ENCODE measurements at regions not wholly inside any gene's neighbourhood (a gene's known extent, or its start where the extent isn't known, plus 50 kb on each side); places are given as distances from the start of the nearest gene placed in this dataset.
"Not testable (repeated sequence)": the region's sequence is repeated elsewhere in the genome, so short reads cannot be mapped to it uniquely, and the experiment has no call there.

DNA sequence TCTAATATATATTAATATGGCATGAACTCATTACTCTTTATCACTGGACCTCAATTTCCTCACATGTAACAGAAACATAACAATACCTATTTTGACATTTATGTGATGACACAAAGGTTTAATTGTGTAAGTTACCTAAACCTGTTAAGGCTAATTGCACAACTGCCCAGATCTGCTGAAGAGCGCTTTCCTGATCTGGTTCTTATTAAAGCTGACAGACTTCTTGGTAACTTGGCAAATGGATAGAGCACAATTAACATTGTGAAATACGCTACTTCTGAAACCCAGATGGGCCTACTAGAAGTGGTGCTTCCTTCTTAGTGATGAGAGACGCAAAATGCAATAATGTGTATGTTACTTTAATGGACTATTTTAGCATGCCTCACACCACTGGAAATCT lies 1767.2 kb upstream of the RAG2 start:
- no peak for DNase-seq

DNA sequence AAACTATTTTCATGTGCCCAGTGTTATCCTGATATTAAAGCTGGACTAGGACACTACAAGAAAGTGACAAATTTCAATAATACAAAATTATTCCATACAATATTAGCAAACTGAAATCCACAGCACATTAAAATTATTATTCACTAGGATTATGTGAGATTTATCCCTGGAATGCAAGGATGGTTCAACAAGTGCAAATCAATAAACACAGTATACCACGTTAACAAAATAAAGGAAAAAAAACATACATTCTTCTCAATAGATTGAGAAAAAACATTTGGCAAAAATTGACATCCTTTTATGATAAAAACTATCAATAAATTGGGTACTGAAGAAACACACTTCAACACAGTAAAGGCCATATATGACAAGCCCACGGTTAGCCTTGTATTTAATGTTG lies 1758.2 kb upstream of the RAG2 start:
- DNase-seq: no peak

DNA sequence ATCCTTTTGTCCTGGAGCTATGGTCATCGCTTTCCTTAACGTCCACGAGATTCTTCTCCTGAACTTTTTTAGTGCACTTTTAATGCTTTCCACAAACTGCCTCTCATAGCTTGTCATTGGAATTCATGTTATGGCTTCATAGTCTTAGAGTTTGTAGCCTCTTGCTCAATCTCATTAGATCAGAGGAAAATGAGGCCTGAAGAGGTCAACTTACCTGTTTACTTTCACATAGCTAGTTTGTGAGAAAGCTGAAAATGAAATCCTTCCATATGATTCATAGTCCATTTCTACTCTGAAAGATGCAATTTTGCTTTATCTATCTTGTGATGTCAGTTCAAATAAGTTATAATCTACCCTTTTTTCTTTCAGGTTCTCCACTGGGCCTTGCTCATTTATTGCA lies 1747.2 kb upstream of the RAG2 start:
- no peak for DNase-seq

DNA sequence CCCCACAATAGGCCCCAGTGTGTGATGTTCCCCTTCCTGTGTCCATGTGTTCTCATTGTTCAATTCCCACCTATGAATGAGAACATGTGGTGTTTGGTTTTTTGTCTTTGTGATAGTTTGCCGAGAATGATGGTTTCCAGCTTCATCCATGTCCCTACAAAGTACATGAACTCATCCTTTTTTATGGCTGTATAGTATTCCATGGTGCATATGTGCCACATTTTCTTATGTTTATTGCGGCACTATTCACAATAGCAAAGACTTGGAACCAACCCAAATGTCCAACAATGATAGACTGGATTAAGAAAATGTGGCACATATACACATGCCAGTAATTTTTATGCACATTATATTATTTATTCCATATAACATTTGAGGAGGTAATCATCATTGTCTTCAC lies 1743.6 kb upstream of the RAG2 start:
- not testable (repeated sequence) for DNase-seq

DNA sequence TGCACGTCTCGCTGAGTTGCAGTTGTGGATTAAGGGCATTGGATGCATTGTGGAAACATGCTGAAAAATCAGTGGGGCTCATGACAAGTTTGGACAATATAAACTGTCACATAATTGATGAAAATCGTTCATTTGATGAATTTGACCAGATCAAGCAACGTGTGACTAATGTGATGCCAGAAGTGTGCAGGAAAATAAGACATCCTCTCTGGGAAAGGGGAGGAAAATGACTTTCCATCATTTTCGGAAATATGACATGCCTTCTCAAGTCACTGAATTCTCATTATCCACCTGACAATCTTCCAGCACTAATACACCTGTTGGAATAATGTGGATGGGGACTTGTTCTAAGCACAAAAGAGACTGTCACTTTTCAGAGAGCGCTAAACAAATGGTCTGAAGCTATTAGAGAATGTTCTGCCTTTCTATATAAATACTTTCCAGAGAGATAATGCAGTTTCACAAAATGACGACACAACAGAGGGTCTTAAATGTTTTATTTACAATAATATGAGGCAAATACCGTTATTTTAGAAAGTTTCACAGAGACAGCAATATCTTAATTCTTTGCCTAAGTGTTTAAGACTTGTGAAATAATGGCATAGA lies 1741.9 kb upstream of the RAG2 start:
- DNase-seq: no peak

DNA sequence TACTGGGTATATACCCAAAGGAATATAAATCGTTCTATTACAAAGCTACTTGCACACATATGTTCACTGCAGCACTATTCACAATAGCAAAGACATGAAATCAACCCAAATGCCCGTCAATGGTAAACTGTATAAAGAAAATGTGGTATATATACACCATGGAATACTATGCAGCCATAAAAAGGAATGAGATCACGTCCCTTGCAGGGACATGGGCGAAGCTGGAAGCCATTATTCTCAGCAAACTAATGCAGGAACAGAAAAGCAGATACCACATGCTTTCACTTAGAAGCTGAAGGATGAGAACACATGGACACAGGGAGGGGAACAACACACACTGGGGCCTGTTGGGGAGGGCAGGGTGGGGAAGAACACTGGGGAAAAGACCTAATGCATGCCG lies 1740.0 kb upstream of the RAG2 start:
- DNase-seq: not testable (repeated sequence)

DNA sequence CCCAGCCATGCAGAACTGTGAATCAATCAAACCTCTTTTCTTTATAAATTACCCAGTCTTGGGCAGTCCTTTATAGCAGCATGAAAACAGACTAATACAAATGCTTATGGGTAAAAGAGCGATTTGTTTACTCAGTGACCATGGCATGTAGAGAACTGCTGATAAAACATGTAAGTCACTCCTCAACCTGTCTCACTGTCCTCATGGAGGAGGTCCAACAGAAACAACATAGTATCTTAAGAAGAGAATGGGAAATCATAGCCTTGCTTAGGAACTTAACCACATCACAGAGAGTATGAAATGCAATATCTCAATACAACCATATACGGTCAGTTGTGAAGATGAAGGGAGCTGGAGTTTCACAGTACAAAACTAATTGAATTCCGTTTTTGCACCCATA lies 1734.0 kb upstream of the RAG2 start:
- DNase-seq: no peak

DNA sequence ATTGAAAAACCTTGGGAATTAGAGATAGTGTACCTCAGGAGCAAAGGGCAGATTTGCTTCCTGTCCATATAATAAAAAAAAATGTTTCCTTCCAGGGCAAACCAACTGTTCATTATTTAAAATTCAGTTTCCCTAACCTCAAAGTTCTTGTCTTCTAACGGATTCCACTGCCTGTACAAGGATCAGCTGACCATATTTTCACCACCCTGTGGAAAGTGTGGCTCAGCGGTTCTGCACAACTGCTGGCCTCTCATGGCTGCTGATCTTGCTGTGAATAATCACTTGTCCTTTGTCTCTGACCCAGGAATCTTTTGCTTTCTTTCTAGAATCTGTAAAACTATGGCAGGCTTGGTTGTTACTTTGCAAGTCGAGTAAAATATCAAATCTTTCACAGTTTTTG lies 1732.5 kb upstream of the RAG2 start:
- DNase-seq: no peak

DNA sequence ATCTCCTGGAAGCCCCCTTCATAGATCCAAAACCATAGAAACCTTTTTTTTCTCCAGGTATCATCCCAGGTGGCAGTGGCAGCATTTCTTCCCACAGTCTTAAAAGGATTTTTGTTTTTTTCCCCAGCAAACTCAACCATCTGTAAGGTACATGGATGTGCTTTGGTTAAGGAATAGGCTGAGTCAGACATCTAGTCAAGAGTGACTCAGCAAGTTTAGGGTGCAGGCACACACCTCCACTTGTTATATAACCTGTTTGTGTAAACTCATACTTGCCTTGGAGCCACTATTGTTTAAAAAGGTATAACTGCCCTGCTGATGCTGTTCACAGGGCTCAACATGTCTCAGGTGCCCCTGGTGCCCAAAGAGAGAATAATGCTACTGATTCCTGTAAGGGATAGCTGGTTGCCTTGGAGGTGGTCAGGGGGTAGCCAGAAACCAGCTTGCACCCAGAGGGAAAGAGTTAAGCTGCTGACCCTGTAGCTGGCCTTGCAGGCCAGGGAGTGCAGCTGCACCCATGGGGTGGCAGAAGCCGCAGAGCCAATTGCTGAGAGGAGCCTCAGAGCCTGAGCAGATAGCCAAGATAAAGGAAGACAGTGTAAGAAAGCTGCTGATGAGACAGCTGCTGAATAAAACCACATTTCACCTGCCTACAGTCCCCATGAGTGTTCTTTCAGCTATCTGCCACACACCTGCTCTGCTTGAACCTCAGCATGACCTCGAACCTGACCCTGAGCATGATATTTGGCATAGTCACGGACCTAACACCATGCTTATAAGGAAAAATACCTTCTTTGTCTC lies 1726.1 kb upstream of the RAG2 start:
- DNase-seq: no peak

DNA sequence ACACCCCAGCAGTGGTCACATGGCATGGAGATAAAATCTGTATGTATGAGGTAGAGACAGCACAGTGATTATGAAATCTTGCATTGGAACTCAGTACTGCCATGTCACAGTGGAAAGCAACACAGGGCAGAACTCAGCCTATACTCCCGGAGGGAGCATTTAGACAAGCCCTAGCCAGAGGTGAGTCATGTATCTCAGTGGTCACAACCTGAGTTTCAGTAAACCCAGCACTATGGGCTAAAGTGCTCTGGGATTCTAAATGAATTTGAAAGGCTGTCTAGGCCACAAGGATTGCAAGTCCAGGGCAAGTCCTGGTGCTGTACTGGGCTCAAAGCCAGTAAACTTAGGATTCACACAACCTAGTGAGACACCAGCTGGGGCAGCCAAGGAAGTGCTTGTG lies 1717.1 kb upstream of the RAG2 start:
- DNase-seq: no peak

DNA sequence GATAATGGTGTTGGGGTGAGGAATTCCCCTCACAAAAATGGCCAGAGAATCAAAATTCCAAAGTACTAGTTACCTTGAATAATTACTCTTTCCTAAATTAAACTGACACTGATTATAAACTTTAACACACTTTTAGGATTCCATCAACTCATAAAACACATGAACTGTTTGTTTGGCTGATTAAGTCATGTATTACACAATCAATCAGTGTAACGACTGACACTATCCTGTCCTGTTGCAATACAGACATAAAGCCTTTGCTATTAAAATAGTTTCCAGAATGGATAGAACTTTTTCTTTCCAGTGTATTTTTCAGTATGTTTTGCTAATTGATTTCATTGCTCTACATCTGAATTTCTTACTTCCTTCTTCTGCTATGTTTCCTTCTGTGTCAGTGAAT lies 1709.4 kb upstream of the RAG2 start:
- no peak for DNase-seq

DNA sequence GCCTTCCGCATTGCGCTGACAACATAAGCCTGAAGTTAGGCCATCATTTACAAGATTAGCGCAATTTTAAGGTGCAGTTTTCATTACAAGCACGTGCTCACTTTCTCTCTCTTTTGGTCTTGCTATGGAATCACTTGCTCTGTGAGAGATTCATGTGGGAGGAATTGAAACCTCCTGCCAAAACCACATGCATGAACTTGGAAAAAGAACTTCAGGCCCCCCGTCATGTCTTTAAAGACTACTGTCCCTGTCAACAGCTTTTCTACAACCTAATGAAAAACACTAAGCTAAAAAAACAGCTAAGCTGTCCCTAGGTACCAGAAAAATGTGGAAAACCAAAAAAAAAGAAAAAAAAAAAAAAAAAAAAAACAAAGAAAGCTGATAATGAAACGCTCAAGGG lies 1707.6 kb upstream of the RAG2 start:
- DNase-seq: no peak

DNA sequence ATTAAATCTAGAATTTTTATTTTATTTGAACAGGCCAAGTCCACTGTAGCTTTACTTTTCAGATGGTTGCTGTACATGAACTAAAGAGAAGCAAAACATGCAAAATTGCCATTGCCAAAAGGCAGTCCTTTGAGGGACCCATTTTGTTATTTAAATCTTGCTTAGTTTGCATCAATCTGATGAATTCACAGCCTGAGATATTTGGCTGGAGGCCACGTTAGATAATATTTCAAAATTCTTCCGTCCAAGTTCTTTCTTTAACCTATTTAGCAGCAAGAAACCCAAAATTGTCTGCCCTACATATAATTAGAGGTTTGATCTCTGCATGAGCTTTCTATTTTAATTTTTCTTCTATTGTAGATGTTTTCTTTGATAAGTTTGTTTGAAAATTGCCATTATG lies 1706.9 kb upstream of the RAG2 start:
- DNase-seq: no peak

DNA sequence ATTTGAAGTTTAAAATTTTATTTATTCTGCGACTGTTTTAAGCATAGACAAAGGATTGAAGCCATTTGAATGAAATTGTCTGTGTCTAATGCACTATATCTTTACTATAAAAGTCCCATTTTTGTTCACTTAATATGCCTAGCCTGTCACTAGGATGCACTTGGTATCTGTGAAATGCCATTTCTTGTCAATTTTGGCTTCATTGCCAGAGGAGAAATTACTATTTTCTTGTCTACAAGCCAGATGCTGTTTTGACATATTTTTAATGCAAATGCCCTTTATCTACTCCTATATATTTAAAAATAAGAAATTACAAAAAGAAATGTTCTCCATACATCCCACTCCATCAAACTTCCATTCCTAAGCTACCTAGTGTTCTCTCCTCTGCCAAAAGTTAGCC lies 1704.5 kb upstream of the RAG2 start:
- no peak for DNase-seq

DNA sequence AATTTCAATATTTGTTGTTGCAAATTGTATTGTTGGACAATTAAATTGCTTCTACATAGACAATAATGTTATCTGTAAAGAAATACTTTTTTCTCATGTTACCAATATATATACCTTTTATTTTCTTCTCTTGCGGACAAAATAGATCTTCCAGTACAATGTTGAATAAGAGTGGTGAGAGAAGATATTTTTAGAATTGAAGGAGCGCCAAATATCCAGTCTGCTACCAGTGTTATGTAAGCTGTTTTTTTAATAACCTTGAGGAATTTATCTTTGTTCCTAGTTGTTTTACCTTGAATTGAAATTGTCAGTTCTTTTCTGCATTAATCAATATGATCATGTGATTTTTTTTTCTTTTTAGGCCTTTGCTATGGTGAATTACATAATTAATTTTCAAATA lies 1702.5 kb upstream of the RAG2 start:
- DNase-seq: no peak

DNA sequence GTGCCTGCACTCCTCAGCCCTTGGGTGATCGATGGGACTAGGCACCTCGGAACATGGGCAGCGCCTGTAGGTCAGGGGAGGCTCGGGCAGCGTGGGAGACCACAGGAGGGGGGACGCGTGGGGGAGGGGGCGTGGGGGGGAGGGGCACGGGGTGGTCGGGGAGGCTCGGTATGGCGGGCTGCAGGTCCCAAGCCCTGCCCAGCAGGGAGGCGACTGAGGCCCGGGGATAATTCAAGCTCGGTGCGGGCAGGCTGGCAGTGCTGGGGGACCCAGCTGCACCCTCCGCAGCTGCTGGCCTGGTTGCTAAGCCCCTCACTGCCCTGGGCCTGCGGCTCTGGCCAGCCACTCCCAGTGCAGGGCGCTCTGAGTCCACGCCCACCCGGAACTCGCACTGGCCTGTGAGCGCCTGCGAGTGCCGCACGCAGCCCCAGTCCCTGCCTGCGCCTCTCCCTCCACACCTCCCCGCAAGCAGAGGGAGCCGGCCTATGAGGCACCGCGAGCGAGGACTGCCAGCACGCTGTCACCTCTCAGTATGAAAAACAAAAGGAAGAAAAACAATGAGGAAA lies 1698.3 kb upstream of the RAG2 start:
- DNase-seq: no peak

DNA sequence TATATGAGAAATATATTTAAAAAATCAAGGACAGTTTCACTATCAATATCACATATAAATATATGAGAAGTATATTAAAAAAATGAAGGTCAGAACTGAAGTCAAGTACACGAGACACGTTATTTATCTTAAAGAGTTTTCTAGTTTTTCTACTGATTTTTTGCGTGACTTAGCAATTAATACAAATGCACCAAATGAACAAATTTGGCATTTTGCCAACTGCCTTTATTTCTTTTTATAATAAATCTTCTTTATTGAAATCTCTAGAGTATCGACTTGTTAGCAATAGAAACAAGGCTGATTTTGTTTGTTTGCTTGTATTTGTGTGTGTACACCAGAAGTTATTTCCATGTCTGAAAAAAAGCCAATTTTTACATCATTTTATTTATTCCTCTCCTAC lies 1684.7 kb upstream of the RAG2 start:
- no peak for DNase-seq

DNA sequence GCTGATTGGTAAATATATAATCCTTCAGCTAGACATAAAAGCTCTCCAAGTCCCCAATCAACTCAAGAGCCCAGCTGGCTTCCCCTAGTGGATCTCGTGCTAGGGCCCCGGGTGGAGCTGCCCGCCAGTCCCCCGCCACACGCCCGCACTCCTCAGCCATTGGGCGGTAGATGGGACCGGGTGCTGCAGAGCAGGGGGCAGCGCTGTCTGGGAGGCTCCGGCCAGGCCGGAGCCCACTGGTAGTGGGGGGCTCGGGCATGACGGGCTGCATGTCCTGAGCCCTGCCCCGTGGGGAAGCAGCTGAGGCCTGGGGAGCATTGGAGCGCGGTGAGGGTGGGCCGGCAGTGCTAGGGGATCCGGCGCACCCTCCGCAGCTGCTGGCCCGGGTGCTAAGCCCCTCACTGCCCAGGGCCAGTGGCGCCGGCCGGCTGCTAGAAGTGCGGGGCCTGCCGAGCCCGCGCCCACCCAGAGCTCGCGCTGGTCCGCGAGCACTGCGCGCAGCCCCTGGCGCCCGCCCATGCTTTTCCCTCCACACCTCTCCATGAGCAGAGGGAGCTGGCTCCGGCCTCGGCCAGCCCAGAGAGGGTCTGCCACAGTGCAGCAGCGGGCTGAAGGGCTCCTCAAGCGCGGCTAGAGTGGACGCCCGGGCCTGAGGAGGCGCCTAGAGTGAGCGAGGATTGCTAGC lies 1680.6 kb upstream of the RAG2 start:
- DNase-seq: no peak

DNA sequence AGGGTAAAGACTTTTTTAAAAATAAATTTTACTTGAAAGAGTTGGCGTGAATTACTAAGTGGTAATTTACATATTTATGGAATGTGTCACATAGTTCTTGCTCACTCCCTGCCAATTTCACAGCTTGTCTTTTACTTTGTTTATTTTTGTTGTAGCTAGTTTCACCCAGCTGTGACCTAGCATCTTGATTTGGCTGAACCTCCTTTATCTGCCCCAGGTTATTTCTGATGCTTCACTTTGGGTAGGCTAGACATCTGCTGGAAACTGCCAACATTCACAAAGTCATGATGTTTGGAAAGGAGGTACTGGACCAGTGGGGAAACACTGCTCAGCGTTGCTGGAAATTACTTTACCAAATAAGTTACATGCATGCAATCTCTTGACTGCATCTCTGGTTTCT lies 1676.0 kb upstream of the RAG2 start:
- DNase-seq: no peak

DNA sequence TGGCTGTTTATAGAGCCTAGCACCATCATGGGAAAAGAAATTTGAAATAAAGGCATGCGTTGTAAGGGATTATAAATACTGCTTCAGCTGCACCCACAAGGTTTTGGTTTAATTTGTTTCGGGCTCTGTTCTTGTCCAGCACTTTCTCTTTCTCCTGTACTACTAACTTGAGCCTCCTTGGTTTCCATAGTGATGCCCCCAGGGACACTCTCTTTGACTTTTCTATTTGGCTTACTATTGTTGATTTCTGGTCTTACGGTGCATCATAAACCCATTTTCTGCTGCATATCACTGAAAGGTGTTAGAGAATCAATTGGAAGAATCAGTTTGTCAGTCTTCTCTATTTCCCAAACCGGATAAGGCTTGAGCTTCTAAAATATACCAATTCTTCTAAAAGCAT lies 1674.3 kb upstream of the RAG2 start:
- no peak for DNase-seq

DNA sequence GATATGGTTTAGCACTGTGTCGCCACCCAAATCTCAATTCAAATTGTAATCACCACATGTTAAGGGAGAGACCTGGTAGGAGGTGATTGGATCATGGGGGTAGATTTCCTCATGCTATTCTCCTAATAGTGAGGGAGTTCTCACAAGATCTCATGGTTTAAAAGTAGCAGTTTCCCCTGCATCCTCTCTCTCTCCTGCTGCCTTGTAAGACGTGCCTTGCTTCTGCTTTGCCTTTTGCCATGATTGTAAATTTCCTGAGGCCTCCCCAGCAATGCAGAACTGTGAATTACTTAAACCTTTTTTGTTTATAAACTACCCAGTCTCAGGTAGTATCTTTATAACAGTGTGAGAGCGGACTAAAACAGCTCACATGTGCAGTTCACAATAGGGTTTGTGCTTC lies 1668.7 kb upstream of the RAG2 start:
- no peak for DNase-seq

DNA sequence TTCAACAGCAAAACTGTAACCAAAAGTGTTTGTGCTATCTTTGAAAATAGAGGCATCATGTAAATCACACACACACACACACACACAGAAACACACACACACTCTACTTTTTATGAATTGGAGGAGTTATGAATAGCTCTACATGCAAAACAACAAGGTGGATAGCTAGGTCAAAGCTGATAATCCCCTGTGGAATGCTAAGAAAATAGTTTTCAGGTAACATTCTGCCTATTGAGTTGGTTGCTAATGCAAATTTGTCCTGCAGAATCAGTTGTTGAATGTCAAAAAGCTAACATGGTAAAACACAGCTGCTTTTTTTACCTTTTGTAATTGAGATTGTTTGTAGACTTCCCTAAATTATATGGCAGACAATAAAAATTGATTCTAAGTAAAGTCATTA lies 1658.4 kb upstream of the RAG2 start:
- no peak for DNase-seq

DNA sequence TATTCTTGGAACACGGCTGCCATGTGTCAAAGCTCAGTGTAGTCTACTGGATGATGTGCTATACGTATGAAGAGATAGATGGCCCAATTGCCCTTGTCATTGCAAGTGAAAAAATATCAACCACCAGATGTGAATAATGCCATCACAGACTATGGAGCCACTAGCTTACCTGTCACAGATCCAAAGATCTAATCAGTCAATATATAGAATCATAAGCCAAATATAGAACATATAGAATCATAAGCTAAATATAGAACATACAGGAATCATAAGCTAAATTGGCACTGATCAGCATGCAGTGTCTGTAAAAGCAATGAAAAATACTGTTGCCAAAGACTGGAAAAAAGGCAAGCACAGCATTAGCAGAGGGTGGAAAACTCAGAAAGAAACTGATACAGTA lies 1656.9 kb upstream of the RAG2 start:
- DNase-seq: no peak

DNA sequence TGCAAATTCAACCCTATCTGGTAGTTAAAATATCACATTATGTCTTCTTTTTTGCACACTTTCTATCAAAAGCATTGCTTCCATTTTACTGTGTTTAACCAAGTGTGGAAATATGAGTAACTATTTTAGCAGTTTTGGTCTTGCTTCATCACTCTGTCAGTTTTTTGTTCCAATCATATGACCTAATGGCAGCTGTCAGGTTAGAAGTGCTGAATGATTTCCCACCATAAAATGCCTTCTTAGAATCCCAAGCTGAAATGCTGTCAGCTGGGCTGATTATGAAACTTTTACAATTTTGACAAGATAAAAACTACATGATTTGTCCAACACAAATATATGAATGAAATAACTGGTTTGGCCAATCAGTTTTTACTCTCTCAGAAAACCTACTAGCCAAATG lies 1654.6 kb upstream of the RAG2 start:
- DNase-seq: no peak
